ENCODE measurements at regions not wholly inside any gene's neighbourhood (a gene's known extent, or its start where the extent isn't known, plus 50 kb on each side); places are given as distances from the start of the nearest gene placed in this dataset.

DNA sequence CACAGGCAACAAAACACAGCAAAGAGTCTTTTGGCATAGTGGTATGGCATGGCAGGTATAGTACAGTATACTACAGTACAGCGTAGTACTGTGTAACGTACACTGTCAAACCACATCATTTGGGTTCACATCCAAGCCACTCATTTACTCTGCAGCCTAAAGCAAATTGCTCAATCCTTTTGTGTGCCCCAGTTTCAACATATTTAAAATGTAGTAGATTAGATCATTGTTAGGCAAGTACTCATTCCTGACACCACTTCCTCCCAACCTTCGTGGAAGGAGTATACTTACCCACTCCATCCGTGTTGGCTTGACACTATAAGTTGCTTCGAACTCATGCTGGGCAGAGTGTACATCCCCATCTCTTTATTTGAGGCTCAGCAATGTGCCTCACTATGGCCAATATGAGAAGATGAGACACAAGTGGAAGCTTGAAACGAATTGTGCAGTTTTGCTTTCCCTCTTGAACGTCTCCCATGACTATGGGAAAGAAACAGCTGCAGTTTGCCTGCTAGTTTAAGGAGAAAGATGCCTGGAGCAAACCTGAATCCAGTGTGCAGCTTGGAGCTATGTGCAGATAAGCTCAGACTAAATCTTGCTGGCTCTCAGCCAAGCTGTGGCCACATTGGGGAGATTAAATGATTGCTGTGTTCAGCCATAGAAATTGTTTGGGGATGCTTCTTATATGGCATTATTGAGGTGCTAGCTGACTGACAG is 85.7 kb upstream of the TBL1X start:
- TF ChIP-seq, protein P1, sequence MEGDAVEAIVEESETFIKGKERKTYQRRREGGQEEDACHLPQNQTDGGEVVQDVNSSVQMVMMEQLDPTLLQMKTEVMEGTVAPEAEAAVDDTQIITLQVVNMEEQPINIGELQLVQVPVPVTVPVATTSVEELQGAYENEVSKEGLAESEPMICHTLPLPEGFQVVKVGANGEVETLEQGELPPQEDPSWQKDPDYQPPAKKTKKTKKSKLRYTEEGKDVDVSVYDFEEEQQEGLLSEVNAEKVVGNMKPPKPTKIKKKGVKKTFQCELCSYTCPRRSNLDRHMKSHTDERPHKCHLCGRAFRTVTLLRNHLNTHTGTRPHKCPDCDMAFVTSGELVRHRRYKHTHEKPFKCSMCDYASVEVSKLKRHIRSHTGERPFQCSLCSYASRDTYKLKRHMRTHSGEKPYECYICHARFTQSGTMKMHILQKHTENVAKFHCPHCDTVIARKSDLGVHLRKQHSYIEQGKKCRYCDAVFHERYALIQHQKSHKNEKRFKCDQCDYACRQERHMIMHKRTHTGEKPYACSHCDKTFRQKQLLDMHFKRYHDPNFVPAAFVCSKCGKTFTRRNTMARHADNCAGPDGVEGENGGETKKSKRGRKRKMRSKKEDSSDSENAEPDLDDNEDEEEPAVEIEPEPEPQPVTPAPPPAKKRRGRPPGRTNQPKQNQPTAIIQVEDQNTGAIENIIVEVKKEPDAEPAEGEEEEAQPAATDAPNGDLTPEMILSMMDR (IDR thresholded peaks at IDR 0.05) = no peak
- TF ChIP-seq EP300 (IDR thresholded peaks at IDR 0.05) (no peak), POLR2A (IDR thresholded peaks at IDR 0.05) (no peak)
